ENCODE measurements at regions not wholly inside any gene's neighbourhood (a gene's known extent, or its start where the extent isn't known, plus 50 kb on each side); places are given as distances from the start of the nearest gene placed in this dataset.

DNA sequence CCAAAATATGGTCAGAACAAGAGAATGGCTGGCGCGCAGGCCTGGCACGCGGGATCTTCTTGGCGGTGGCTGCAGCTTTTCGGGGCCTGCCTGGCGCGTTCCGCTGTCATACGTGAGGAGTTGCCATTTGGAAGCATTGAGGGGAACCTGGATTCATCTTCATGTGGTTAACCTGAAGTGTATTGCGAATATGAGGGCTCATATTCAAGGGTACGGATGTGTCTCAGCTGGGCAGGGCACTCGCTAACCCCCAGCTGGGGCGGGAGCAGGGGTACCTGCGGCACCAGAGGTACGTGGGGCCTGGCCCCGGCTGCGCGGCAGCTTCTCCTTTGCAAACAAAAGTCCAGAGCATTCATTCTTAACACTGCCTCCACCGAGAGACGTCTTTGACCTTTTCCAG lies 605.6 kb downstream of the QKI start:
- TF ChIP-seq, protein P1, sequence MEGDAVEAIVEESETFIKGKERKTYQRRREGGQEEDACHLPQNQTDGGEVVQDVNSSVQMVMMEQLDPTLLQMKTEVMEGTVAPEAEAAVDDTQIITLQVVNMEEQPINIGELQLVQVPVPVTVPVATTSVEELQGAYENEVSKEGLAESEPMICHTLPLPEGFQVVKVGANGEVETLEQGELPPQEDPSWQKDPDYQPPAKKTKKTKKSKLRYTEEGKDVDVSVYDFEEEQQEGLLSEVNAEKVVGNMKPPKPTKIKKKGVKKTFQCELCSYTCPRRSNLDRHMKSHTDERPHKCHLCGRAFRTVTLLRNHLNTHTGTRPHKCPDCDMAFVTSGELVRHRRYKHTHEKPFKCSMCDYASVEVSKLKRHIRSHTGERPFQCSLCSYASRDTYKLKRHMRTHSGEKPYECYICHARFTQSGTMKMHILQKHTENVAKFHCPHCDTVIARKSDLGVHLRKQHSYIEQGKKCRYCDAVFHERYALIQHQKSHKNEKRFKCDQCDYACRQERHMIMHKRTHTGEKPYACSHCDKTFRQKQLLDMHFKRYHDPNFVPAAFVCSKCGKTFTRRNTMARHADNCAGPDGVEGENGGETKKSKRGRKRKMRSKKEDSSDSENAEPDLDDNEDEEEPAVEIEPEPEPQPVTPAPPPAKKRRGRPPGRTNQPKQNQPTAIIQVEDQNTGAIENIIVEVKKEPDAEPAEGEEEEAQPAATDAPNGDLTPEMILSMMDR (IDR thresholded peaks at IDR 0.05; ENCODE audit: control insufficient read depth, insufficient read depth, low read depth, low read length, missing control alignments), result no peak
- no peak overlapping the region for H3K4me3 ChIP-seq (ENCODE audit: control insufficient read depth, low read depth, low read length)
- no peak for DNase-seq (ENCODE audit: low read depth)

DNA sequence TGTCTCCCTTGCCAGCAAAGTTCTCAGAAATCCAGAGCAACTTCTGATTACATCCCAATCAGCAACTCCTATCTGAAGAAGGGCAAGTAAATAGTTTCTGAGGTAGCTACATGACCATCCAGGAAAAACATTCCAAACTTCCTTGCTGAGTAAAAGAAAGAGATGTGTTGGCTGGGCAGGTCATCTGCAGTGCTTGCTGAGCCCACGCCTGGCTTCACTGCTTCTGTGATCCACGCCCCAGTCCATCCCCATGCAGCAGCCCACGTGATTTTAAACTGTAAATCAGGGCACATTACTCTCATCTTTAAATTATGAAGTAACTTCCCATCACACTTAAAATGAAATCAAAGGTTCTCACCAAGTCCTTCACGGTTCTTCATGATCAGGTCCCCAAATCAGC lies 603.6 kb downstream of the QKI start:
- H3K4me3 ChIP-seq (ENCODE audit: control insufficient read depth, low read depth, low read length), result no peak overlapping the region
- TF ChIP-seq, protein P1 (IDR thresholded peaks at IDR 0.05; ENCODE audit: control insufficient read depth, insufficient read depth, low read depth, low read length, missing control alignments), result no peak
- no peak for DNase-seq (ENCODE audit: low read depth)

DNA sequence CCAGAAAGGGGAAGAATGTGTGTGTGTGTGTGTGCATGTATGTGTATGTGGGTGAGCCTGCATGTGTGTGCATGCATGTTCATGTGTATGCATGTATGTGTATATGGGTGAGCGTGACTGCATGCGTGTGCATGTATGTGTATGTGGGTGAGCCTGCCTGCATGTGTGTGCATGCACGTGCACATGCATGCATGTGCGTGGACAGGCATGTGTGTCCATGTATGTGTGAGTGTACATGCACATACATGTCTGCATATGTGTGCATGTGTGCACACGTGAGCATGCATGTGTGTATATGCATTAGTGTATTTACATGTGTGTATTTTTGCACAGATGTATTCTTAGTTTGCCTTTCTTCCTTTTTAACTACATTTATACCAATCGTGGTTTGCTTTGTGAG lies 601.5 kb downstream of the QKI start:
- TF ChIP-seq, protein P1 (IDR thresholded peaks at IDR 0.05; ENCODE audit: control insufficient read depth, insufficient read depth, low read depth, low read length, missing control alignments), result no peak
- DNase-seq (ENCODE audit: low read depth), result no peak
- H3K4me3 ChIP-seq (ENCODE audit: control insufficient read depth, low read depth, low read length), result no peak overlapping the region

DNA sequence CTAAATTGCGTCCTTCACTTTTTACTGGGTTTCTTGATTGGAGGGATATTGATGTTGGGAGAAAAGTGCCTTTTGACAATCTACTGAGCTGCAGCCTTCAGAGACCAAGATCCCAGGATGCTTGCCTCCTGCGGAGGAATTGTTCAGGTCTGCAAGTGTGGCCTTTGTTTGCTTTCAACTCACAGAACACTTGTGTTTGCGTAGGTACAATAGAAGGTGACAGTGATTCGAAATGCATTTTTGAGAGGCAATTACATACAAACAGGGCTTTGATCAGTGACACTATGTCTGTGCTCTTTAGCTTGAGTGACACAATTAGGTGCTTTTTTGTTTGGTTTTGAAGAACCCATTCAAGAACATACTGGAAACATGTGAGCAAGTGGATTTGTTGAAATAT lies 600.6 kb downstream of the QKI start:
- H3K4me3 ChIP-seq (ENCODE audit: control insufficient read depth, low read depth, low read length), result no peak overlapping the region
- no peak for DNase-seq (ENCODE audit: low read depth)
- TF ChIP-seq, protein P1 (IDR thresholded peaks at IDR 0.05; ENCODE audit: control insufficient read depth, insufficient read depth, low read depth, low read length, missing control alignments), result no peak

DNA sequence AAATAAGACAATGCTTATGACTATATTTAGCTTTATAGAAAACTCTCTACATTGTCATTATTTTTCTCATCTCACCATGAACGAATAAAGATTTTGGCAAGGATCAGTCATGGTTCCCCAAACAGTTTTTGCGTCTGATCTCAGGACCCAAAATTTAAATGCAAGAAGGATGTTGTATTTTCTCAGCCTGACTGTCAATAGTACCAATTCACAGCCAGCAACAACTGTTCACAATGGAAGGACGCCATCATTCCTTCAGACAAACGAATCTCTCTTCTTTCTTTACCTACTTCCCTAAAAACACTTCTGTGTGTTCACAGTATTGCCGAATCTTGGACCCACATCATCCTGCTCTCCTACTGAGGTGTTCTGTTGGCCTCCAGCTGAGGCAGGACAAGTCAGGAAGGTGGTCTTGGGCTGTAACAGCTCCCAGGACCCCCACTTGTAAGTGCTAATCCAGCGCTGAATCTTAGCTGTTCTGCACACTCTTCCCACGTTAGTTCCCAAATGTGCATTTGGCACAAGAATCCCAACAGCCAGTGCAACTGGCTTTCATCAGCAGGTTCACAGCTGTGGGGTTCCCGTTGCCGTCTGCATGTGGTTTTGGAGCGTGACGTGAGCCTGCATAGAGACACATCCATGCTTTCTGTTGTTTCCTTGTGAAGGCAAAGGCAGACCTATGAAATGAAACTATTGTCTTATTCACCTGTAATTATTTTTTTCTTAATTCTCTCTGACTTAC lies 600.0 kb downstream of the QKI start:
- no peak overlapping the region for H3K4me3 ChIP-seq (ENCODE audit: control insufficient read depth, low read depth, low read length)
- no peak for DNase-seq (ENCODE audit: low read depth)
- TF ChIP-seq, protein P1 (IDR thresholded peaks at IDR 0.05; ENCODE audit: control insufficient read depth, insufficient read depth, low read depth, low read length, missing control alignments), result no peak

DNA sequence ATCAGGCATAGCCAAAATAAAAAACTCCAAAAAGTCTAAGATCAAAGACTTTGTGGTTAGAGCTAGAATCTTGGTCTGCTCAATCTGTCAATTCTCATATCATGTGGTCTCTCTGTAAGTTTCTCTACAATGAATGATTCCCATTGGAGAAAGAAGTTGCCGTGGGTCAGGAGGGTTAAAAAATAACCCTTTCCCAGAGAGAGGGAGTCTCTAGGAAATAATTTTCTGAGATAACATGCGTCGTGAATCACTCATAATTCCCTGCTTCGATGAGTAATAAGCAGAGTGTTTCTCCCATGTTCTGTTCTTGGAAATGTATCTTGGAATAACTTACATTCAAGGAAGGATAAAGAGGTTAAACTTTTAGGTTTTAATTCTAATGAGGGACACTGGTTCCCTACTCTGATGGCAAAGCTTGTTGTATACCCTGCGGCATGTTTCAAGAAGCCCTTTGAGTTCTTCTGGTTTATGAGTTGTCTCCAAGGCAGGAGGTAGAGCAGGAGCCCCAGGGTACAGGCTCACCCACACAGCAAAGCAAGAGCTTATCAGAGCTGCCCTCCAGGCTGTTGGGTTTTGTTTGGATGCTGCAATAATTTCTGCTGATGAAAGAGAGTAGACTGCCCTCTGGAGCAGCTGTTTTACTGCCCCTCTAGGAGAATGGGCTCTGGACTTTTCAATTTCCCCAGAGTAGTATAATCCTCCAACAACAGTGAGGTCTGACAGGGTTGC lies 599.1 kb downstream of the QKI start:
- TF ChIP-seq, protein P1 (IDR thresholded peaks at IDR 0.05; ENCODE audit: control insufficient read depth, insufficient read depth, low read depth, low read length, missing control alignments), result no peak
- no peak for DNase-seq (ENCODE audit: low read depth)
- H3K4me3 ChIP-seq (ENCODE audit: control insufficient read depth, low read depth, low read length), result no peak overlapping the region

Measured in AG09309 (cell line).